Uterus (tissue), 2 donors: ENCODE measurements at regions not wholly inside any gene's neighbourhood (a gene's known extent, or its start where the extent isn't known, plus 50 kb on each side); places are given as distances from the start of the nearest gene placed in this dataset.

ENCODE experiments used
- CTCF ChIP-seq, 4 experiments: fragments of 200-600 bp in 2 of 4; fragments of 450-650 bp in 2 of 4; sonication (generic) in 2 of 4; IDR thresholded peaks; one replicate each; pipeline ENCODE4 v1.5.1; 2016 to 2019; ENCODE audit warnings: antibody characterized with exemption in 4 of 4, mild to moderate bottlenecking in 2 of 4, moderate library complexity in 1 of 4
- POLR2A ChIP-seq, 2 donors: fragments of 450-650 bp; IDR thresholded peaks; one replicate each; pipeline ENCODE4 v1.6.1; 2016; ENCODE audit warnings: antibody characterized with exemption in 2 of 2, mild to moderate bottlenecking in 1 of 2, moderate library complexity in 1 of 2

- TF ChIP-seq POLR2A (IDR thresholded peaks at IDR 0.05): no peak
- TF ChIP-seq CTCF (IDR thresholded peaks at IDR 0.05): no peak
Observed at GRCh38 chr7:24349339-24349738, 65.3 kb downstream of the NPY start.
